GM19025 (cell line): ENCODE measurements at regions not wholly inside any gene's neighbourhood (a gene's known extent, or its start where the extent isn't known, plus 50 kb on each side); places are given as distances from the start of the nearest gene placed in this dataset.
A peak's percentile ranks its signal among the peaks of the same experiment; 100 is the strongest.
"Not testable (repeated sequence)": the region's sequence is repeated elsewhere in the genome, so short reads cannot be mapped to it uniquely, and the experiment has no call there.

Experiments used
- ATAC-seq: cut with Tn5 transposase; IDR thresholded peaks from one replicate; pipeline ENCODE4 v1.9.1; 2021; ENCODE audit warnings: mild to moderate bottlenecking, low read depth, moderate library complexity; ENCODE audit not compliant: unreplicated experiment

DNA sequence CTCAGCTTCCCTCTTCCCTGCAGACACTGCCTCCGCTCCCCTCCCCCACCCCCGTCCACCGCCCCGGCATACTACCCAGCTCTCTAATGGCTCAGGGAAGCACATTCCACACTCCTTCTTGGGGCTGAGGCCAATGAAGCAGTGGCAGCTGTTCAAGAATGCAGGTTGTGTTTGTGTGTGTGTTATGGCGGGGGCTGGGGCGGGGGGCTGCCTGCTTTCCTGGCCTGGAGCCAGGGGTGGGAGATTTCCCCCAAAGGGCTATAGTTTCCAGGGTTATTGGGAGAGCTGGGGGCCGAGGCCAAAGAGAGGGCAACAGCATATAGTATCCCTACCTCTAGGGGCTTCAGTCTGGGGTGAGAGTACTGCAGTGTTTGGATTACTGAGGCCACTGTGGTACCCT lies 149.4 kb downstream of the EFNB1 start:
- ATAC-seq, result no peak

DNA sequence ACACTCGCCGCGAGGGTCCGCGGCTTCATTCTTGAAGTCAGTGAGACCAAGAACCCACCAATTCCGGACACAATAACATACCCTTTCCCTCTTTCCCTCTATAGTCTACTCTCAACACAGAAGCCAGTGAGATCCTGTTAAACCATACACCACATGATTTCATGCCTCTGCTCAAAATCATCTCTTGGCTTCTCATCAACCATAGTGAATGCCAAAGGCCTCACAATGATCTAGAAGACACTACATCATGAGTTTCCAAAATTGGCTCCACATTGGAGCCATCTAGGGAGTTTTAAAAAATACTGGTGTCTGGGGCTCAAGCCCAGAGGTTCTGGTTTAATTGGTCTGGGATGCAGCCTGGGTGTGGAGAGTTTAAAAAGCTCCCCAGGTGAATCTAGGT lies 124.5 kb downstream of the EFNB1 start:
- no peak for ATAC-seq

- ATAC-seq, result not testable (repeated sequence)
These were observed 123.3 kb downstream of the EFNB1 start for GRCh38 chrX:68951942-68952619.

DNA sequence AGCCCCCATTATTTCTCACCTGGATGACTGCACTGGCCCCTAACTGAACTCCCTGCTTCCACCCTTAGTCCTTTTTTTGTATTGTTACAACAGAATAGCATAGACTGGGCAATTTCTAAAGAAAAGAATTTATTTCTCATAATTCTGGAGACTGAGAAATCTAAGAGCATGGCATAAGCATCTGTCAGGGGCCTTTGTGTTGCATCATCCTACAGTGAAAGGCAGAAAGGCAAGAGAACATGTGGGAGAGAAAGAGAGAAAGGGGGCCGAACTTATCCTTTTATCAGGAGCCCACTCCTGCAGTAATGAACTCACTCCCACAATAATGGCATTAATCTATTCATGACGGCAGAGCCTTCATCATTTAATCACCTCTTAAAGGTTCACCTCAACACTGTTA lies 122.1 kb downstream of the EFNB1 start:
- no peak for ATAC-seq

GRCh38 chrX:68947882-68948605 lies 119.2 kb downstream of the EFNB1 start:
- ATAC-seq, result no peak

DNA sequence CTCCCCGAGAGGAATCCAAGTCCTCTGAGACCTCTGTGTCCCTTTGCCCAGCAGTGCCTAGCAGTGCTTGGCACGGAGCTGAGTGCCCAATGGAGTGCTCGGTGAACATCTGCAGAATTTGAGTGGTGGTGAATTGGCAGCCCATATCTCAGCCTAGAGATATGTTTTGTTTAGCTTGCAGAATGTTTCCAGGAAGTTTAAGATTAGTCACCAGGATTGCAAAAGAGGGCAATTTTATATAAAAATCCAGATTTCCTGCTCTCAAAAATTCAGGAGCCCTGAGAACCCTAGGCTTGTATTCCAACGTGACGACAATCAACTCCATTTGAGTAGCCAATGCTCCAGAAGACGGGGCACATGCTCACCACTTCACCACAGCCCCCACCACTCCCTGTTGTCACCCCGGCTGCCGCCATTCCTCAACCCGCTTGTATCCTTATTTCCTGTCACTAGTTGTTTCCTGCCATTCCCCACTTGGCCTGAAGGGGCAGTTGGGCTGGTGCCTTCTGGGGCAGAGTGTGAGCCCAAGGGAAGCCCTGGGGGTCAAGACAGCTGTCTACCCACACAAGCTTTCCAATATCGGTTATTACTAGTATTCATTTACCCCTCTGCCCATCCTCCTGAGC lies 116.9 kb downstream of the EFNB1 start:
- no peak for ATAC-seq

- ATAC-seq, result no peak
These were observed 116.3 kb downstream of the EFNB1 start for GRCh38 chrX:68945081-68945602.

- no peak for ATAC-seq
These were observed 115.4 kb downstream of the EFNB1 start for GRCh38 chrX:68944211-68944610.

DNA sequence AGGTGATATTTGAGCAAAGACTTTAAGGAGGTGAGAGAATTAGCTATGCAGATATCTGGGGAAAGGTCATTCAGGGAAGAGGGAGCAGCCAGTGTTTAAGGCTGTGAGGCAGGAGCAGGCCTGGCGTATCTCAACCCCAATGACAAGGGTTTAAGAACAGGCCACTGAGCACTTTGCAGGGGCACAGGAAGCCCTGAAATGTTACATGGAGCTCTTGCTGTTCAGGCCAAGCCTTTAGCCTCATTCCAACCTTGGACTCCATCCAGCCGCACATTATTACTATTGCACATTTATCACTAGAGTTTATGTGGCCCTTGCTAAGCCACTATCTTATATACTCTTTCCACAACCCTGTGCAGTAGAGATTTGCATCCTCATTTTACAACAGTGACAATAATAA lies 114.0 kb downstream of the EFNB1 start:
- no peak for ATAC-seq

DNA sequence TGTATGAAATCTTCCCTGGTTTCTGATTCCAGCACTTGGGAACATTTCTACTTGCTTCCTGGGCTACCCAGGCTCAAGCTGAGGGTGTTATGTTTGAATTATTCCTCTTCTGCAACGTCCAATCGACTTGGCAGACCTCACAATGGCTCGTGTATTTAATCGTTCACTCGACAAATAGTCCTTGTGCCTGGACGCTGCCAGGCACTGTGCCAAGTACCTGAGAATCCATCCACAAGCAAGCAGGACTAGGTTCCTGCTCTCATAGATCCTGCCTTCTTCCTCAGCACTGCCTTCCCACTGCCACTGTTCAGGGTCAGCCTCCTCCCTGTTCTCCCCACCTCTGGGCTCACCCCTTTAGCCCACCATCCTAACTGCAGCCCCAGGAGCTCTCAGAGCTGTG lies 113.3 kb downstream of the EFNB1 start:
- ATAC-seq, result no peak

GRCh38 chrX:68941385-68941952 lies 112.6 kb downstream of the EFNB1 start:
- no peak for ATAC-seq

DNA sequence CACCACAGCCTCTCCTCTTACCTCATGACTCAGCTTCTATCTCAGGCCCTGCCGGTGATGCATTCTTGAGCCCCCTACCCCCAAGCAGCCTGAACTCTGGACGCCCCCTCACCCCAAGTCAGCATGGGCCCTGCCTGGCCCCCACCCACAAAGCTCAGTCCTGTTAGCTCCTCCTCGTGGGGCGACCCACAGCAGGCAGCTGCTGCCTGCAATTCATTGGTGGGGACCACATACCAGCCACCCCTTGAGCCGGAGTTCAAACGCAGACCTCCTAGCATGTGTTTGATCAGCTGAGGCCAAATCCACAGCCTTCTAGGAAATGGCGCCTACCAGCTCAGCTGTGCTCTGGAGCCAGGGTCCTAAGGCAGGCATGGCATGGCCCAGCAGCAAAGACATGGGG lies 111.8 kb downstream of the EFNB1 start:
- ATAC-seq, result no peak

DNA sequence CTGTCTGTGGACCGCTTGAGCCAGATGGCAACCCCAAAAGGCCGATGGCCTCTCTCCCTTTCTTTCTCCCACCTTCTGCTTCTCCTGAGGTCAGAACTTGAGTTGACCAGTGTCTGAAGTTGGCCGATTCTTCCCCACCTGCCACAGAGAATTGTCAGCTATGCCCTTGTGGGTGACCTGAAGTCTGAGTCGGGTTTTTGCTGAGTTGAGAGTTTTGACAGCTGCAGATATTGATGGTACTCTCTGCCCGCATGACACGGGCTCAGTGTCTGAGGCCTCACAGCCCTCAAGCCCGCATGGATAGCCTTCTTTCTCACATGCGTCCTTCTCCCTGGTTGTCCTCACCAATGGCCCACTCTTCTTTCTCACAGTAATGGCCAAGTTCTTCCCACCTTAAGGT lies 111.0 kb downstream of the EFNB1 start:
- ATAC-seq, result no peak

DNA sequence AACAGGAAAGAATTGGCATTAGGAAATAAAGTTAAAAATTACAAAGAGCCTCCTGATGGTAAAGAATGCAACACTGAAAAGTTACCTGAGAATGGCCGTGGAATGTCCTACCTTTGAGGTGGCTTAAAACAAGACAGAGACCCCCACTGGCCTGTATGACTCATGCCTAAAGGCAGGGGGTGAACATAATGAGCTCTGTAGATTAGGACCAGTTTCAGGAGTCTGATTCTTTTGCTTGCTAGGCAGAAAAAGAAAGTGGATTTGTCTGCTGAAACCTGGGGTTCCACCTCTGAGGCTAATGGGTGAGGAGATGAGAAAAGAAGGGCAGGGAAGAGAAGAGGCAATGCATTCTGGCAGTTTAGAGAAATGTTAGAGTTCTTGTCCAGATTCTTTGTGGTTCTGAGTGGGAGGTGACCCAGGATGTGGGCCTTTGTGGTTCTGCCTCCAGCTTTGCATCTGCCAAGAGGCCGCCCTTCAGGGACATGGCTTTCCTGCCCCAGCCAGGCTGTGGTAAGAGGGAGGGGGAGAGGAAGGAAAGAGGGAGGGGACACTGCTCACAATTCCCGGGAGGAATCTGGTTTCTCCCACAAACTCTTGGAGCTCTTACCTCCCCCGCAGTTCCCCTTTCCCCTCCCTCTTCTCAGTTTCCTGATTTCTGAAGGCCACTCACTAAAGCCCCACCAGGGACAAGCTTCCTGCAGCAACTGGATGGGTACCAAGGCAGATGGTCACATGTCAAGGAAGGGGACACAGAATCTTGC lies 109.6 kb downstream of the EFNB1 start:
- ATAC-seq, result peak; percentile 61

DNA sequence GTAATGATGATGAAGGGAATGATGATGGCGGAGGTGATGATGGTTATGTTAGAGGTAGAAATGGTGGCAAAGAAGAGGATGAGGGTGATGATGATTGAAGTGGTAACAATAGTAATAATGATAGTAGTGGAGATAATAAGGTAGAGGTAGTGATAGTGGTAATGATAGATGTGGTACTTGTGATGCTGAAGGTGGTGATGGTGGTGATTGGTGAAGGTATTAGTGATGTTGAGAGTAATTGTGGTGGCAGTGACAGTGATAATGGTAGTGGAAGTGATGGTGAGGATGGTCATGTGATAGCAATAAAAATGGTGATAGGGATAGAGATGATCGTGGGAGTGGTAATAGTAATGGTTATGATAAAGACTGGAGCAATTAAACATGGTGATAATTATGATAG lies 108.8 kb downstream of the EFNB1 start:
- no peak for ATAC-seq

- no peak for ATAC-seq
These were observed 107.8 kb downstream of the EFNB1 start for GRCh38 chrX:68936608-68937007.

GRCh38 chrX:68936126-68936525 lies 107.3 kb downstream of the EFNB1 start:
- ATAC-seq, result no peak

DNA sequence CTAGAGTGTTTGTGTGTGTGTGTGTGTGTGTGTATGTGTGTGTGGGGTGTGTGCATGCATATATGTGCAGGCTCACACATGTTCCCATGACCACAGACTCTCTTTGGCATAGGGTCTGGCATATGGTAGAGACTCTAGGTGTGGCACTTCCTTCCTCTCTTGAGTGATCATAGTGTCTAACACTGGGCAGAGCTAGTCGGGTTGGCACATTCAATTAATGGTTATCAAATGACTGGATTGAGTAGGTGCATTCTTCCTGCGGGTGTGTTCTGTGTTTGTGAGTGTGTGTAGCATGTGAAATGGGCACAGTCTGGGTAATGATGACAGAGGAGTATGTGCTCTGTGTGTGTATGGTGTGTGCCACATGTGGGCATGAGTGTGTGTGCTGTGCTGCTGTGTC lies 106.5 kb downstream of the EFNB1 start:
- ATAC-seq, result no peak

- no peak for ATAC-seq
These were observed 106.1 kb downstream of the EFNB1 start for GRCh38 chrX:68934922-68935321.

DNA sequence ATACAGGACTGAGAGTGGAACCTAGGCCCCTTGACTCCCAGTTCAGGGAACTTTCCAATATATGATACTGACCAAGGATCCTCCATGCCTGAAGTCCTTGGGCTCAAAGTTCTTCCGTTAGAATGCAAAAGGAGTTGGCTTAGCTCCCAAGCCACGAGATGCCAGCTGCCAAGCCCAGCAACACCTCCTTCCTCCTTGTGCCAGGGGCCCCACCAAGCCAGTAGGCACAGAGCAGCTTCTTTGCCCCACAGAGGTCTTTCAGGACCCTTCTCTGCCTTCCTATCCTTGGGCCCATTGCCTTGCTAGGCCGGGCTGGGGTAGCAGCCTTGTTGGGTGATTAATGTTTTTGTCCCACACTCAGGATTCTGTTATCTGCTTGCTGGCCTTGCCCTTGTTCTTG lies 105.6 kb downstream of the EFNB1 start:
- no peak for ATAC-seq

- ATAC-seq, result no peak
These were observed 103.8 kb downstream of the EFNB1 start for GRCh38 chrX:68932611-68933010.
